K562 (cell line): ENCODE measurements at regions not wholly inside any gene's neighbourhood (a gene's known extent, or its start where the extent isn't known, plus 50 kb on each side); places are given as distances from the start of the nearest gene placed in this dataset.

Experiments used
- CSDE1 ChIP-seq, 2 experiments: fragments of 450-650 bp; IDR thresholded peaks; 2 replicates each; pipeline ENCODE4 v1.6.1; 2016; ENCODE audit warnings: mild to moderate bottlenecking in 1 of 2
- ESRRA ChIP-seq: fragments of 450-650 bp; IDR thresholded peaks from 2 replicates; pipeline ENCODE4 v1.6.1; 2014; ENCODE audit warnings: low read depth, mild to moderate bottlenecking, moderate library complexity, borderline replicate concordance
- ETS2 ChIP-seq: IDR thresholded peaks from 2 replicates; pipeline ENCODE4 v1.6.1; 2016; ENCODE audit warnings: borderline replicate concordance, missing genetic modification characterization, mild to moderate bottlenecking, moderate library complexity, missing compliant biosample characterization; ENCODE audit not compliant: poor library complexity, severe bottlenecking
- FOXK1 ChIP-seq: sonication (generic); formaldehyde crosslinking; IDR thresholded peaks from 2 replicates; pipeline ENCODE4 v1.8.0; 2022; ENCODE audit warnings: missing genetic modification reagents, mild to moderate bottlenecking, borderline replicate concordance
- GATAD2A ChIP-seq: fragments of 450-650 bp; IDR thresholded peaks from 2 replicates; pipeline ENCODE4 v1.6.1; 2017
- HDAC8 ChIP-seq: fragments of 450-650 bp; IDR thresholded peaks from 2 replicates; pipeline ENCODE4 v1.6.1; 2016; ENCODE audit warnings: mild to moderate bottlenecking, missing genetic modification characterization, moderate library complexity, missing compliant biosample characterization
- KLF6 ChIP-seq: fragments of 250-450 bp; sonication (Bioruptor Pico); IDR thresholded peaks from 2 replicates; pipeline ENCODE4 v1.4.0; 2020; ENCODE audit warnings: mild to moderate bottlenecking, moderate library complexity, borderline replicate concordance
- L3MBTL2 ChIP-seq: fragments of 450-650 bp; IDR thresholded peaks from 2 replicates; pipeline ENCODE4 v1.6.1; 2016; ENCODE audit warnings: mild to moderate bottlenecking, moderate library complexity
- MXD1 ChIP-seq: fragments of 250-450 bp; sonication (Bioruptor Pico); IDR thresholded peaks from 2 replicates; pipeline ENCODE4 v1.8.0; 2021; ENCODE audit warnings: borderline replicate concordance, mild to moderate bottlenecking, moderate library complexity; ENCODE audit not compliant: poor library complexity, severe bottlenecking
- MXI1 ChIP-seq: IDR thresholded peaks from 2 replicates; pipeline ENCODE4 v1.6.1; 2011; ENCODE audit warnings: low read depth, mild to moderate bottlenecking, improper control_type of control experiment, low read length
- NFATC3 ChIP-seq: fragments of 450-650 bp; IDR thresholded peaks from 2 replicates; pipeline ENCODE4 v1.6.1; 2017; ENCODE audit warnings: mild to moderate bottlenecking
- NFRKB ChIP-seq: fragments of 450-650 bp; IDR thresholded peaks from 2 replicates; pipeline ENCODE4 v1.6.1; 2016; ENCODE audit warnings: low read depth
- POLR3A ChIP-seq: IDR thresholded peaks from 2 replicates; pipeline ENCODE4 v1.6.1; 2011; ENCODE audit warnings: borderline replicate concordance, mild to moderate bottlenecking, moderate library complexity; ENCODE audit not compliant: insufficient read length, insufficient read depth; ENCODE audit errors: extremely low read depth
- POLR3G ChIP-seq: IDR thresholded peaks from 2 replicates; pipeline ENCODE4 v1.6.1; 2011; ENCODE audit not compliant: insufficient read length, insufficient replicate concordance; ENCODE audit errors: extremely low read depth
- SIX5 ChIP-seq, 2 experiments: IDR thresholded peaks; 2 replicates each; pipeline ENCODE4 v1.6.1; 2011; ENCODE audit warnings: low read length in 2 of 2, borderline replicate concordance in 1 of 2, low read depth in 1 of 2, mild to moderate bottlenecking in 1 of 2, moderate library complexity in 1 of 2; ENCODE audit not compliant: insufficient read depth in 1 of 2
- SMARCE1 ChIP-seq: fragments of 450-650 bp; IDR thresholded peaks from 2 replicates; pipeline ENCODE4 v1.7.1; 2016; ENCODE audit warnings: mild to moderate bottlenecking
- SPI1 ChIP-seq: IDR thresholded peaks from 2 replicates; pipeline ENCODE4 v1.6.1; 2011; ENCODE audit warnings: low read depth, low read length, control low read depth, borderline replicate concordance
- SUPT5H ChIP-seq: fragments of 450-650 bp; IDR thresholded peaks from 2 replicates; pipeline ENCODE4 v1.6.1; 2016
- ZEB2 ChIP-seq: fragments of 450-650 bp; IDR thresholded peaks from 2 replicates; pipeline ENCODE4 v1.6.1; 2016
- ZNF23 ChIP-seq: fragments of 250-450 bp; sonication (Bioruptor Pico); IDR thresholded peaks from 2 replicates; pipeline ENCODE4 v1.4.0; 2020; ENCODE audit warnings: mild to moderate bottlenecking
- TF ChIP-seq, protein P1 (sequence below): fragments of 450-650 bp; formaldehyde crosslinking; IDR thresholded peaks from 2 replicates; pipeline ENCODE4 v1.4.0; 2020; ENCODE audit warnings: mild to moderate bottlenecking, moderate library complexity
- TF ChIP-seq, protein P2 (sequence below): fragments of 450-650 bp; IDR thresholded peaks from 2 replicates; pipeline ENCODE4 v1.6.1; 2016; ENCODE audit warnings: antibody characterized with exemption
- TF ChIP-seq, protein P3 (sequence below), 2 experiments: IDR thresholded peaks in 1 of 2; conservative IDR thresholded peaks in 1 of 2; 2 replicates each; pipeline ENCODE4 v1.6.1; 2016; ENCODE audit warnings: low read depth in 2 of 2, mild to moderate bottlenecking in 1 of 2, missing compliant biosample characterization in 1 of 2, missing genetic modification characterization in 1 of 2, moderate library complexity in 1 of 2

DNA sequence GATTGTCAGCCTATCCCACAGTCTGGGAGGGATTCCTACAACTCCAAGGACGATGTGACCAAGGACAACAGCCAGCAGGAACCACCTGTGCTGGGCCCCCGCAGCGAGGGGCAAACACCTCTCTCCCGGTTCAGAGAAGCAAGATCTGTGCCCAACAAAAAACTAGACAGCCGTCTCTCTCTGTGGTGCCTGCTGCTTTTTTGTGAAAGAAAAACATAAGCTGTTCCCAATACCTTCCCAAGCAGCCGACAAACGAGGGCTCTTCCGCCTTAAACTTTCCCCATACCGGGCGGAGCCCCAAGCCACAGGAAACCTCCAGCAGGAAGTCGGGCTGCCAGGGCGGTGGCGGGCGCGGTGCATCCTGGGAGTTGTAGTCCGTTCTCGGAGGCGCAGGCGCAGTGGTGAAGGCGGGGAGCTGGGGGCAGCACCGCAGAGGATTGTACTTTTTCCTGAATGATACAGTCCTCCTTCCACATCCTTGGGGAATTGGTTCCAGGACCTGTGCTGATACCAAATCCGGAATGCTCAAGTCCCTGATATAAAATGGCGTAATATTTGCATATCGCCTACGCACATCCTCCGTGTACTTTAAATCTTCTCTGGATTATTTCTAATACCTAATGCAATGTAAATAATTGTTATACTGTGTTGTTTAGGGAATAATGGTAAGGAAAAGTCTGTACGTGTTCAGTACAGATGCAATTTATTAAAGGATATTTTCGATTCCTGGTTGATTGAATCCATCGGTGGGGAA is 63.1 kb upstream of the IRF2 start (continued):
- TF ChIP-seq, protein P1, sequence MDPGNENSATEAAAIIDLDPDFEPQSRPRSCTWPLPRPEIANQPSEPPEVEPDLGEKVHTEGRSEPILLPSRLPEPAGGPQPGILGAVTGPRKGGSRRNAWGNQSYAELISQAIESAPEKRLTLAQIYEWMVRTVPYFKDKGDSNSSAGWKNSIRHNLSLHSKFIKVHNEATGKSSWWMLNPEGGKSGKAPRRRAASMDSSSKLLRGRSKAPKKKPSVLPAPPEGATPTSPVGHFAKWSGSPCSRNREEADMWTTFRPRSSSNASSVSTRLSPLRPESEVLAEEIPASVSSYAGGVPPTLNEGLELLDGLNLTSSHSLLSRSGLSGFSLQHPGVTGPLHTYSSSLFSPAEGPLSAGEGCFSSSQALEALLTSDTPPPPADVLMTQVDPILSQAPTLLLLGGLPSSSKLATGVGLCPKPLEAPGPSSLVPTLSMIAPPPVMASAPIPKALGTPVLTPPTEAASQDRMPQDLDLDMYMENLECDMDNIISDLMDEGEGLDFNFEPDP (CRISPR knock-in tag), result no peak
- TF ChIP-seq ZNF23 (CRISPR knock-in tag) (no peak), MXI1 (0 out of 2 replicates have a peak, but pooled peaks have one; percentile 15), POLR3A (no peak), POLR3G (no peak), ZEB2 (no peak), SMARCE1 (no peak), FOXK1 (CRISPR knock-in tag) (no peak), SUPT5H (peak; percentile 86), MXD1 (CRISPR knock-in tag) (no peak), HDAC8 (tag) (no peak), L3MBTL2 (no peak; the same call in none of the 2 replicates), NFRKB (peak; percentile 43), SIX5 (IDR thresholded peaks at IDR 0.05; ENCODE audit: borderline replicate concordance in 1 of 2, insufficient read depth in 1 of 2, low read depth in 1 of 2, low read length in 2 of 2) (peak; percentile 57 to 71; a peak in 3 of 4 replicates), NFATC3 (no peak), ESRRA (peak; percentile 62; the same call in 1 of the 2 replicates), KLF6 (peak; percentile 61; the same call in 1 of the 2 replicates), GATAD2A (no peak), SPI1 (peak; percentile 31; the same call in 1 of the 2 replicates), ETS2 (tag) (no peak), CSDE1 (IDR thresholded peaks at IDR 0.05) (no peak; a peak in 1 of 4 replicates)
- TF ChIP-seq, protein P2, sequence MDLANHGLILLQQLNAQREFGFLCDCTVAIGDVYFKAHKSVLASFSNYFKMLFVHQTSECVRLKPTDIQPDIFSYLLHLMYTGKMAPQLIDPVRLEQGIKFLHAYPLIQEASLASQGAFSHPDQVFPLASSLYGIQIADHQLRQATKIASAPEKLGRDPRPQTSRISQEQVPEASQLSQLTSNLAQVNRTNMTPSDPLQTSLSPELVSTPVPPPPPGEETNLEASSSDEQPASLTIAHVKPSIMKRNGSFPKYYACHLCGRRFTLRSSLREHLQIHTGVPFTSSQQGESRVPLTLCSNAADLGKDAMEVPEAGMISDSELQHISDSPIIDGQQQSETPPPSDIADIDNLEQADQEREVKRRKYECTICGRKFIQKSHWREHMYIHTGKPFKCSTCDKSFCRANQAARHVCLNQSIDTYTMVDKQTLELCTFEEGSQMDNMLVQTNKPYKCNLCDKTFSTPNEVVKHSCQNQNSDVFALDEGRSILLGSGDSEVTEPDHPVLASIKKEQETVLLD, result peak; percentile 73
- TF ChIP-seq, protein P3, sequence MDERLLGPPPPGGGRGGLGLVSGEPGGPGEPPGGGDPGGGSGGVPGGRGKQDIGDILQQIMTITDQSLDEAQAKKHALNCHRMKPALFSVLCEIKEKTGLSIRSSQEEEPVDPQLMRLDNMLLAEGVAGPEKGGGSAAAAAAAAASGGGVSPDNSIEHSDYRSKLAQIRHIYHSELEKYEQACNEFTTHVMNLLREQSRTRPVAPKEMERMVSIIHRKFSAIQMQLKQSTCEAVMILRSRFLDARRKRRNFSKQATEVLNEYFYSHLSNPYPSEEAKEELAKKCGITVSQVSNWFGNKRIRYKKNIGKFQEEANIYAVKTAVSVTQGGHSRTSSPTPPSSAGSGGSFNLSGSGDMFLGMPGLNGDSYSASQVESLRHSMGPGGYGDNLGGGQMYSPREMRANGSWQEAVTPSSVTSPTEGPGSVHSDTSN (CRISPR knock-in tag; IDR thresholded peaks at IDR 0.05; ENCODE audit: low read depth), result no peak
- TF ChIP-seq, protein P3 (tag; conservative IDR thresholded peaks at IDR 0.05; ENCODE audit: low read depth), result no peak
